Right forelimb (tissue), 1 donor: ENCODE measurements at regions not wholly inside any gene's neighbourhood (a gene's known extent, or its start where the extent isn't known, plus 50 kb on each side); places are given as distances from the start of the nearest gene placed in this dataset.
"Not testable (repeated sequence)": the region's sequence is repeated elsewhere in the genome, so short reads cannot be mapped to it uniquely, and the experiment has no call there.

ENCODE experiments used
- DNase-seq: peaks from one replicate; pipeline ENCODE4 v3.0.0-alpha.2; 2018

DNA sequence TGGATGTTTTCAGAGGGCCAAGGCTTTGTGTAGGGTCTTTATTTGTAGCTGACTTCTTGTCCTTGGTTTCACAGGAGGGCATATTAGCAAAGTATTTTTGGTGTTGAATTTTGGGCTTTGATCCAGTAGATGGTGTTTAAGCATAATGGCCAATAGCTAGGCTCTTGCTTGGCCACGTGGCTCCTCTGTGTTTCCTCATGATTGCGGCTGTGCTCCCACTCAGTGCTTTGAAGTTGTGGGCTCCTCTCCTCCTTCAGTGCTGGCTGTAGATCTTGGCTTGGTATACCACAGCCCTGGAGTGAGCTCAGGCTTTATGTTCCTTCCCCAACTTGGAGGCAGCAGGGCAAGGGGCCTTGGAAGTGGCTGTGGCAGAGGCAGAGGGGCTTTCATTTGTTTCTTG lies 107.2 kb upstream of the CENPE start:
- DNase-seq, result no peak

DNA sequence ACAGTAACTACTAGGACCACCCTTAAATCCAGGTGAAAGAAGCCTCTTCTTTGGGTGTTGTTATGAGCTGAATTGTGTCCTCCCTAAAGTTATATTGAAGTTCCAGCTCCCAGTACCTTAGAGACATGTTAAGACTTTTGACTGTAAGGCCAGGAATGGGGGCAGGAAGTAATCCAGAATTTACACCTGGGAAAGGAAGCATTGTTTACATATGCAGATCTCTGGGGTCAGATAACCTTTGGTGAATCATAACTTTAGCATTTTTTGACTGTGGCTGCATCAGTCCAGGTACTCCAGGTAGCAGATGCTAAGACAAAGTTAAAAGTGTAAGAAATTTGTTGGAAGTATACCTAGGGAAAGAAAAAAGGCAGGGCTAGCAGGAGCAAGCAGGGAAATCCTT lies 104.9 kb upstream of the CENPE start:
- no peak for DNase-seq

DNA sequence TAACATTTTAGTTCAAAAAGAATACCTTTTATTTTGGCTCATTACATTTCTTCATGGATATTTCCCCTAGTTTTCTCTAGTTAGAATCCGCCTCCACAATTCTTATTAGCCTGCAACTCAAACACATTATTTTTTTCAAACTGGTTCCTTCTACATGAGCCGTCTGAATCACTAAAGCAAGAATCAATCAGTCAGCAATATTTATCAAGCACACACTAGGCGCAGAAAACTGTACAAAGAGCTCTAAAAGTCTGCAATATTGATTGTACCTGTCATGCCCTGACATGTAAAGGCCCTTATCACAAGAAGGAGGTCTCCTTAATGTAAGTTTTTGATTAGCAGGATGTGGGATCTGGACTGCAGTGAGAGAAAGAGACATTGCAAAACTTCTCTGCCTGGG lies 94.8 kb upstream of the CENPE start:
- no peak for DNase-seq

DNA sequence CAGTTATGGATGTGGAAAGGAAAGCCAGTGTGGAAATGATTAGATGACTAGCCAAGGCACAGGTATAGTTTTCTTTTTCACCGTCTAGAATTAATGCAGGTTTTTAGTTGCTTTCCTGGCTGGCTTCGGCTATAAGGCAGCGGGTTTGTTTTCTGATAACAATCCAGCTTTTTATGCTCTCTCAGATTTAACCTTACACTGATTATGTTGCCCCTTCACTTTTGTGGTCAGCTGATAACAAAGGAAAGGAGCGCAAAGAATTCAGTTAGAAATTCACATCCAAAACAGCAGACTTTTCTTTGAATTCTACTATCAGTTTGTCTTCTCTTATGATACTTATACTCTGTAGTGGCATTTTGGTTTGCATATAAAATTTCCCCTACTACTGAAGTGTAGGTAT lies 94.2 kb upstream of the CENPE start:
- DNase-seq, result no peak

DNA sequence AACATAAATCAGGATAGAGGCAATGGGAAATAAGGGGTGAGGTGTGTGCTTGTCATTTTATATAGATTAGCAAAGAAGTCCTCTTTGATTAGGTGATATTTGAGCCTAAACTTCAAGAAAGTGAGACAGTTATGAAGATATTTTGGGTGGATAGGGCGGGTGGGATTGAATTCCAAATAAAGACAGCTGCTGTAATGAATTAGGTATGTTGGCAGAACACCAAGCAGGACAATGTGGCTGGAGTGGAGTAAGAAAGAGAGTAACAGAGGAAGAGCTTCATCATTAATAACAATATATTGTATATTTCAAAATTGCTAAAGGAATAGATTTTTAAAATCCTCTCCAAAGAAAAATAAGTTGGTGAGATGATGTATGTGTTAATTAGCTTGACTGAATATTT lies 91.0 kb upstream of the CENPE start:
- no peak for DNase-seq

DNA sequence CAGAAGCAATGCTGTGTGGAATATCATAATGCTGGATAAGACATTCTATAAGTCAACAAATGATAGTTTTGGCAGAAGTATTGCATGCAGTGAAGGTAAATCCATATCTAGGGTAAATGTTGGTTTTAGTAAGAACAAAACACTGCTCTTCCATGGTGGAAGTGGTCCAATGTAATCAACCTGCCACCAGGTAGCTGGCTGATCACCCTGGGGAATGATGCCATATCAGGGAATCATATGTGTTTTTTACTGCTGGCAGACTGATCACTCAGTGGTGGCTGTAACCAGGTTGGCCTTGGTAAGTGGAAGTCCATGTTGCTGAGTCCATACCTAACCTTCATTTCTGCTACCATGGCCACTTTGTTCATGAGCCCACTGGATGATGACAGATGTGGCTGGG lies 74.0 kb upstream of the CENPE start:
- no peak for DNase-seq

DNA sequence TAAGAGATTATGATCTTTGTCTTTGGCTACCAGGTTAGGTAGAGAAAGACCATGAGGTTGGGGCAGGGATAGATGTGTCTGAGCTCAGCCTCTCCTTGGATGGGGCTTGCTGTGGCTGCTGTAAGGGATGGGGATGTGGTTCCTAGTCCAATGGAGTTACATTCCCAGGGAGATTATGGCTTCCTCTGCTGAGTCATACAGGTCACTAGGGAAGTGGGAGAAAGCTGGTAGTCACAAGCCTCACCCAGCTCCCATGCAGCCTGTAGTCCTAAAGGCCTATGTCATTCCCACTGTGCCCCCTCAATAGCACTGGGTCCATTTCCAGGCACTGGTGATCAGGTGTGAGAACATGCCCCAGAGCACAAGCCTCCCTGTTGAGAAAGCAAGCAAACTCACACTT lies 70.6 kb upstream of the CENPE start:
- DNase-seq, result no peak

DNA sequence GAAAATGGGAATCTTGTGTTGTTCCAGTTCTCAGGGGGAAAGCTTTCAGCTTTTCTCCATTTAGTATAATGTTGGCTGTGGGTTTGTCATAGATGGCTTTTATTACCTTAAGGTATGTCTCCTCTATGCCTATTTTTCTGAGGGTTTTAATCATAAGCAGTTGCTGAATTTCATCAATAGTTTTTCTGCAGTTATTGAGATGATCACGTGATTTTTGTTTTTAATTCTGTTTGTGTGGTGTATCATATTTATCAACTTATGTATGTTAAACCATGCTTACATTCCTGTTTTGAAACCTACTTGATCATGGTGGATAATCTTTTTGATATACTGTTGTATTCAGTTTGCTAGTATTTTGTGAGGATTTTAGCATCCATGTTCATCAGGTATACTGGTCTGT lies 66.8 kb upstream of the CENPE start:
- DNase-seq, result no peak

DNA sequence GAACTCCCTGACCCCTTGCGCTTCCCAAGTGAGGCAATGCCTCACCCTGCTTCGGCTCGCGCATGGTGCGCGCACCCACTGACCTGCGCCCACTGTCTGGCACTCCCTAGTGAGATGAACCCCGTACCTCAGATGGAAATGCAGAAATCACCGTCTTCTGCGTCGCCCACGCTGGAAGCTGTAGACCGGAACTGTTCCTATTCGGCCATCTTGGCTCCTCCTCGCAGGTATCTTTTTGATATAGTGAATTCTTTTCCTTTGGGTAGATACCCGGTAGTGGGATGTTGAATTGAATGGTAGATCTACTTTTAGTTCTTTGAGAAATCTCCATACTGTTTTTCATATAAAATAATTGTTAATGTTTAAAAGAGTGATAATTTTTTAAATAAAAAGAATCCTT lies 57.9 kb upstream of the CENPE start:
- not testable (repeated sequence) for DNase-seq
